ENCODE measurements at regions not wholly inside any gene's neighbourhood (a gene's known extent, or its start where the extent isn't known, plus 50 kb on each side); places are given as distances from the start of the nearest gene placed in this dataset.

DNA sequence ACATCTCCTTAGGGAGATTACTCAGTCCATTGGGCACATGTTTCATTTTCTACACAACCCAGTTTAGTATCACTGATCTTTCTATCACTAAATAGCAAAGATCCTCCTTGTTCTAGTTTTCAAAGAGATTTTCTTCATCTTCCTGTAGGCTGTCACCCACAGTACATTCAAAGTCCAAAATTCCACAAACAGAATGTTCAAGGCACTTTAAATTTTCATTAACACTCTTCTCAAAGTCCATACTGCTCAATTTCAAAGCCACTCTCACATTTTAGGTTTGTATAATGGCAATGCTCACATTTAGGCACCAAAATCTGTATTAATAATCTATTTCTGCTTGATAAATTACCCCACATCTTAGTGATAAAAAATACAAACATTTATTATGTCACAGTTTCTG, 152.8 kb downstream of the FSIP2 start:
- H3K4me3 Mint-ChIP-seq, result no peak overlapping the region
- ATAC-seq (no peak), DNase-seq (no peak)
- no peaks in the 10 kb centered on the region for H3K27me3 Mint-ChIP-seq
- H3K9me3 Mint-ChIP-seq, result peaks cover 0 to 4% (median 0%) of the 10 kb centered on the region in 9 donors
- peaks cover 0 to 6% (median 0%) of the 10 kb centered on the region in 3 donors for H3K36me3 Mint-ChIP-seq
- H3K27ac Mint-ChIP-seq, result no peak overlapping the region
- POLR2A ChIA-PET, result no interaction called here
- no peaks in the 10 kb centered on the region for H3K4me1 Mint-ChIP-seq

DNA sequence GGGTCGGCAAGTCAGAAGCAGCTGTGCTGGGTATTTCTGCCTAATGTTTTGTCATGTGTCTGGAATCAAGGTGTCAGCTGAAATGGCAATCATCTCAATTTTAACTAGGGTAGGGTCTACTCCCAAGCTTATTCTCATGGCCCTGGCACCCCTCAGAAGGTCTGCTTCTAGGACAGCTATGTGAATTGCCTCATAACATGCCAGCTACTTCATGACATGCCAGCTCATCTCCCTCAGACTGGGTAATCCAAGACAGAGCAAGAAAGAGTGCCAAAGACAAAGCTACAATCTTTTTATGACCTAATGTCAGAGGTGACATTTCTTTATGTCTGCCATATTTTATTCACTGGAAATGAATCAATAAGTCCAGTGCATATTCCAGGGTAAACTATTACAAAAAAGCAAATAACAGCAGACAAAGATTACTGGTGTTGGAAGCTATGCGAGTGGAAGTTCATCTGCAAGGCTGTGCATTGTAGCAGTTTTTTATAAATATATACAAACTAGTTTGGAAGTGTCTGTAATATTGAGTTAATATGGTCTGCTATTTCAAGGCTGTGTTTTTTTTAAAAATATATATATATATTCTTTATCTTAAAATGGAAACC, 153.3 kb downstream of the FSIP2 start:
- Mint-ChIP-seq H3K4me3 (no peak overlapping the region), H3K9me3 (peaks cover 0 to 3% (median 0%) of the 10 kb centered on the region in 9 donors), H3K27ac (no peak overlapping the region), H3K4me1 (no peaks in the 10 kb centered on the region), H3K27me3 (no peaks in the 10 kb centered on the region), H3K36me3 (peaks cover 0 to 6% (median 0%) of the 10 kb centered on the region in 3 donors)
- DNase-seq (no peak), ATAC-seq (no peak)
- POLR2A ChIA-PET, result no interaction called here

DNA sequence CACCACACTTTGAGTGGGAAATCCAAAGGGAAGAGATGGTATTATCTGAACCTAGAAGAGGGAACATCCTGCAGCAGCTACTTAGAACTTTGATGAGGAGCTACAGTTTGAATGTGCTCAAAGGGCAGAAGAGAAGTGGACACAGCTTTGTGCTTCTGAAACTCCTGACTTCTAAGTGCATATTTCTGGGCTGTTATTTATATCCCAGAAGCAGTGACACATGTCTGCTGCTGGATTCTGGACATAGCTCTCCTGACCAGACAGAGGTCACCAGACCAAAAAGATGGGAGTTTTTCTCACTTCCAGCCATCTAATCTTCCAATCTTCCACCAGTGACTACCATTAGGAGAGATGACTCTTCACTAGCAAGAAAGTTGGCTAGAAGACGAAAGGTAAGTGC, 153.9 kb downstream of the FSIP2 start:
- H3K27ac Mint-ChIP-seq, result no peak overlapping the region
- no peaks in the 10 kb centered on the region for H3K27me3 Mint-ChIP-seq
- ATAC-seq (no peak), DNase-seq (no peak)
- H3K4me3 Mint-ChIP-seq, result no peak overlapping the region
- H3K36me3 Mint-ChIP-seq, result peaks cover 0 to 6% (median 0%) of the 10 kb centered on the region in 3 donors
- POLR2A ChIA-PET, result no interaction called here
- no peaks in the 10 kb centered on the region for H3K4me1 Mint-ChIP-seq
- H3K9me3 Mint-ChIP-seq, result peaks cover 0 to 2% (median 0%) of the 10 kb centered on the region in 9 donors

DNA sequence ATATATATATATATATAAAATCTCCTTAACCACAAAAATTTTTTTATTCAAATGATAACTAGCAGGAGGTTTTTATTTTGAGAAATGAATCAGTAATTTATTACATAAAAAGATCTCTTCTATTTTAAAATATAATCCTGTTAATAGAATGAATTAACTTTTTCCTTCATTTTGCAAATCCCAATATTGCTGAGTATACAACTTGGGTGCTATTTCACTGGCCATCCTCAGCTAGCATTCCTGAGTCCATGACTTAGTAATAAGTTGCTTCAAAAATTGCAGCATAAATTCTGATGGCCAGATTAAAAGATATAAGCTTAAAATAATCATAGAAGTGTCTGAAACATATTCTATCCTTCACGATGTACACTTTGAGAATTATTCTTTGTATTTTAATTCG, 155.6 kb downstream of the FSIP2 start:
- Mint-ChIP-seq H3K4me1 (no peaks in the 10 kb centered on the region), H3K9me3 (no peaks in the 10 kb centered on the region), H3K36me3 (peaks cover 0 to 6% (median 0%) of the 10 kb centered on the region in 3 donors), H3K27ac (no peak overlapping the region), H3K4me3 (no peak overlapping the region), H3K27me3 (no peaks in the 10 kb centered on the region)
- ATAC-seq (no peak), DNase-seq (no peak)
- POLR2A ChIA-PET, result no interaction called here

DNA sequence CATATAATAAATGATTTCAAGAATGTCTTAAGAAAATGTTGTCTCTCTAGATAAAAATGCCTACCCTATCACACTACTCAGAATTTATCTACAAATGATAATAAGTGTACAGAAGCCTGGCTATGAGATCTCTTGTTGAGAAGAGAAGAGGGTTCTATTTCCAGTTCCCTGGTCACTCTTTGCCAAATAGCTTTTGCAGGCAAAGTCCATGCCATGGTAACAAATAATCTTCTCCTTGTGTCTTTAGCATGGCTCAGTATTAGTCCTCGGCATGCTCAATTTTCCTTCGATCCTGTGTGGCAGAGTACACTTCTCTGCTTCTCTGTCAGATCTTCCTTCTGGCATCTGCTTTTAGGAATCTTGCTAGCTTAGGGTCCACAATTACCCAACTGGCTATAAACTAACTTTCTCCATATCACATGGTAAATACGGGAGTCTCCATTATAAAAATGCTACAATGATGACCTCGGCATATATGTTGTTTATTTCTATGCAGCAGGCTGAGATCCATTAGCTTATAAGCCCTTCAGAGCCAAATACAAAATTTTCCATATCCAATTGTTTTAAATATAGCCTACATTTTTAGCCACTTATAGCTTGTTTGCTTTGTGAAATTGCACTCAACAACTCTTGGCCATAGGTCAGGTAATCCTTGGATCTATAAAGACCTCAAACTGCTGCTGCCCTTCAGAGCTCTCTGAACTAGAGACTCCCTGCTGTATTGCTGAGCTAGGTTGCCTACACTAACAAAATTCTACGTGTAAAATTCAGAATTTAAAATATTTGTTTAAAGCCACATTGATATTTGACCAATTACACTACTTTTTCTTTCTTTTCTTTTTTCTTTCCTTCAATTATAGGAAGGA, 157.5 kb downstream of the FSIP2 start:
- Mint-ChIP-seq H3K27ac (no peak overlapping the region), H3K4me1 (no peaks in the 10 kb centered on the region), H3K27me3 (no peaks in the 10 kb centered on the region), H3K36me3 (peaks cover 0 to 3% (median 0%) of the 10 kb centered on the region in 3 donors), H3K9me3 (no peaks in the 10 kb centered on the region), H3K4me3 (no peak overlapping the region)
- DNase-seq (no peak), ATAC-seq (no peak)
- POLR2A ChIA-PET, result no interaction called here

DNA sequence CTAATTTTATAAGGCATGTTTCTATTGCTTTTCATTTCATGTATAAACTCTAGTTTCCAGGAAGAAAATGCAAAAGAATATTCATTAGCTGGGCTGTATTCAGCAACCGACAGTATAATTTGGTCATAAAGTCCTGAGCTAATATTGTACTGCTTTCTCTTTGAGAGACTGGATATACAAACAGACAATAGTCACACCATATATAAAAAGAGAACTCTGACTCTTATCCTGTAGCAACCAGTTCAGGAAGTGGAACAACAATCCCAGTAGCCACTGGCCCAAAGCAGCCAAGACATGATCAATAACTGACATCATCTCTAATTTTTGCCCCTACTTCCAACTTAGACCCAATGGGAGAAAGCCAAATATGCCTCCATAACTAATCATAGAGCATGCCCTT, 160.8 kb downstream of the FSIP2 start:
- Mint-ChIP-seq H3K4me1 (no peaks in the 10 kb centered on the region), H3K36me3 (no peaks in the 10 kb centered on the region), H3K27me3 (no peaks in the 10 kb centered on the region), H3K4me3 (no peak overlapping the region), H3K27ac (no peak overlapping the region), H3K9me3 (no peaks in the 10 kb centered on the region)
- DNase-seq (no peak), ATAC-seq (no peak)
- POLR2A ChIA-PET, result no interaction called here

DNA sequence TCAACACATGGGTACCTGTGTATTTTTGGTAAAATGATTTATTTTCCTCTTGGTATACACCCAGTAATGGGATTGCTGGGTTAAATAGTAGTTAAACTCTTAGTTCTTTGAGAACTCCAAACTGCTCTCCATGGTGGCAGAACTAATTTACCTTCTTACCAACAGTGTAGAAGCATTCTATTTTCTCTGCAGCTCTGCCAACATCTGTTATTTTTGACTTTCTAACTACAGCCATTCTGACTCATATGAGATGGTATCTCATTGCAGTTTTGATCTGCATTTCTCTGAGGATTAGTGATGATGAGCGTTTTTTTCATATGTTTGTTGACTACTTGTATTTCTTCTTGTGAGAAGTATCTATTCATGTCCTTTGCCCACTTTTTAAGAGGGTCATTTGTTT, 180.6 kb downstream of the FSIP2 start:
- DNase-seq (no peak), ATAC-seq (no peak)
- no peaks in the 10 kb centered on the region for H3K27me3 Mint-ChIP-seq
- POLR2A ChIA-PET, result no interaction called here
- no peak overlapping the region for H3K27ac Mint-ChIP-seq
- no peaks in the 10 kb centered on the region for H3K4me1 Mint-ChIP-seq
- H3K9me3 Mint-ChIP-seq, result peaks cover 0 to 12% (median 1%) of the 10 kb centered on the region in 9 donors
- H3K36me3 Mint-ChIP-seq, result peaks cover 0 to 13% (median 3%) of the 10 kb centered on the region in 3 donors
- H3K4me3 Mint-ChIP-seq, result no peak overlapping the region

DNA sequence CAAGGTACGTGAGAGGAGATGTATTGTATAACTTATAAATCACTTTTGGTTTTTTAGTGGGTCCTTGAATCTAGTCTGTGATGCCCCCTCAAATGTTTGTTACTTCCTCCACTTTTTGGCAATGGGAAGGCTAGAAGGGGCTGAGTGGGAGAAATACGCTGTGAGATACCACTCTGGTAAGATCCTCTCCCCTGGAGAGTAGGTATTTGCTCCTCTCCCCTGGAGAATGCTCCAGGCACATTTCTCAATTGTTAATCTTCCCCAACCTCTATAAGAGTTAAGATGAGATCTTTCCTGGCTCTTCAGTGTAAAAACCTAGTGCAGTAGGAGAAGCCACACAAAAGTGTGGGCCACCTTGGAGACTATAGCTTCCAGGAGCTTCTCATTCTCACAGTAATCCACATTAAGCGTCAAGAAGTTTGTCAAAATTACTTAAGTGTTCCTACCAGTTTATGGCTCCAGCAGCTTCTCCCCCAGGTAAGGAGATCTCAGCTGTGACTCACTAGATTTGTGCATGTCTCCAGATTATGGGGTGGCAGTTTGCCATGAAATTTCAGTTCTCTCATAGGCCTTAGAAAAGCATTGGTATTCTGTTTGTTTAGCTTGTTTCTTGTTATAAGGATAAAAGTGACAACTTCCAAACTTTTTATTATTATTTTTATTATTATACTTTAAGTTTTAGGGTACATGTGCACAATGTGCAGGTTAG, 182.6 kb downstream of the FSIP2 start:
- DNase-seq, result no peak
- no peak for ATAC-seq
- H3K9me3 Mint-ChIP-seq, result peaks cover 0 to 14% (median 1%) of the 10 kb centered on the region in 9 donors
- peaks cover 0 to 13% (median 7%) of the 10 kb centered on the region in 3 donors for H3K36me3 Mint-ChIP-seq
- POLR2A ChIA-PET, result no interaction called here
- no peaks in the 10 kb centered on the region for H3K4me1 Mint-ChIP-seq
- no peak overlapping the region for H3K4me3 Mint-ChIP-seq
- H3K27ac Mint-ChIP-seq, result no peak overlapping the region
- H3K27me3 Mint-ChIP-seq, result no peaks in the 10 kb centered on the region

DNA sequence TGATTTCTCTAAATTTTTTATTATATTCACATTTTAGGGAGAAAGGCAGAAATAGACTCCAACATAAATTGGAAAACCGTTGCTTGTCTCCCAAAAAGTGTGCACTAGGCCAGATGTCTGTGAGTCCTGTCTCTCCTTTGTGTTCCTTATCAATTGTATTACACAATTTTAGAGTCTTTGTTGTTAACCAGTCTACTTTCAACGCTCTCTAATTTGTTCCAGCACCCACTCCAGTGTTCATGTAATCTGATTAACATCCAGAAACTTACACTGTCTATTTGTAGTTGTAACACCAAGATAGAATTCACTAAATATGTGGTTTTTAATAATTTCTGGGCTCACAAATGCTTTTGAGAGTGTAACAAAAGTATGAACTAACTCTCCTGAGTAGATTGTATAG, 195.6 kb downstream of the FSIP2 start:
- H3K4me1 Mint-ChIP-seq, result no peaks in the 10 kb centered on the region
- POLR2A ChIA-PET, result no interaction called here
- no peaks in the 10 kb centered on the region for H3K27me3 Mint-ChIP-seq

DNA sequence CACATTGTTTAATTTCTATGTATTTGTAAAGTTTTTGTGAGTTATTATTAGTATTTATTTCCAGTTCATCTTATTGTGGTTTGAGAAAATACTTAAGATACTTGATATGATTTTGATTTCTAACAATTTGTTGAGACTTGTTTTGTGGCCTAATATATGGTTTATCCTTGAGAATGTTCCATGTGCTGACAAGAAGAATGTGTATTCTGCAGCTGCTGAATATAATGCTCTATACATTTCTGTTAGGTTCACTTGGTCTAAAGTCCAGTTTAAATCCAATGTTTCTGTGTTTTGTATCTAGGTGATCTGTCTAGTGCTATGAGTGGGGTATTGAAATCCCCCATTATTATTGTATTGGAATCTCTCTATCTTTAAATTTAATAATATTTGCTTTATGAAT, 201.3 kb downstream of the FSIP2 start:
- H3K9me3 Mint-ChIP-seq, result peaks cover 15 to 33% (median 23%) of the 10 kb centered on the region in 9 donors
- POLR2A ChIA-PET, result no interaction called here

More for the DNA sequence above, 195.6 kb downstream of the FSIP2 start:
- H3K36me3 Mint-ChIP-seq, result peaks cover 2 to 20% (median 3%) of the 10 kb centered on the region in 3 donors
- DNase-seq (no peak), ATAC-seq (no peak)
- H3K9me3 Mint-ChIP-seq, result peaks cover 0 to 9% (median 0%) of the 10 kb centered on the region in 9 donors
- H3K27ac Mint-ChIP-seq, result no peak overlapping the region
- no peak overlapping the region for H3K4me3 Mint-ChIP-seq

DNA sequence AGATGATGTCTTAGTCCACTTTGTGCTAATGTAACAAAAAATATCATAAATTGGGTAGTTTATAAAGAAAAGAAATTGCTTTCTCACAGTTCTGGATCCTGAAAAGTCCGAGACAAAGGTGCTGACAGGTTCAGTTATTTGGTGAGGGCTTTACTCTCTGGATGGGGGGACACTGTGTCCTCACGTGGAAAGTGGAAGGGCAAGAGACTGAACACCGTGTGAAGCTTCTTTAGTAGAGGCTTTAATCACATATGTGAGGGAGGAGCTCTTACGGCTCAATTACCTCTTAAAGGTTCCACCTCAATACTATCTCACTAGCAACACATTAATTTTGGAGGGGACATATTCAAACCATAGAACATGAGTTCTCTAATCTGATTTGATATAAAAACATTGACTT, 204.3 kb downstream of the FSIP2 start:
- peaks cover 14 to 42% (median 25%) of the 10 kb centered on the region in 9 donors for H3K9me3 Mint-ChIP-seq
- ATAC-seq, result no peak
- no peaks in the 10 kb centered on the region for H3K4me1 Mint-ChIP-seq
- H3K4me3 Mint-ChIP-seq, result no peak overlapping the region
- H3K27ac Mint-ChIP-seq, result no peak overlapping the region
- H3K27me3 Mint-ChIP-seq, result no peaks in the 10 kb centered on the region
- POLR2A ChIA-PET, result no interaction called here
- DNase-seq, result no peak
- H3K36me3 Mint-ChIP-seq, result peaks cover 28 to 70% (median 35%) of the 10 kb centered on the region in 3 donors

More for the DNA sequence above, 201.3 kb downstream of the FSIP2 start:
- ATAC-seq (no peak), DNase-seq (no peak)
- H3K27ac Mint-ChIP-seq, result no peak overlapping the region
- peaks cover 23 to 49% (median 31%) of the 10 kb centered on the region in 3 donors for H3K36me3 Mint-ChIP-seq
- H3K4me1 Mint-ChIP-seq, result no peaks in the 10 kb centered on the region
- H3K4me3 Mint-ChIP-seq, result no peak overlapping the region
- no peaks in the 10 kb centered on the region for H3K27me3 Mint-ChIP-seq

DNA sequence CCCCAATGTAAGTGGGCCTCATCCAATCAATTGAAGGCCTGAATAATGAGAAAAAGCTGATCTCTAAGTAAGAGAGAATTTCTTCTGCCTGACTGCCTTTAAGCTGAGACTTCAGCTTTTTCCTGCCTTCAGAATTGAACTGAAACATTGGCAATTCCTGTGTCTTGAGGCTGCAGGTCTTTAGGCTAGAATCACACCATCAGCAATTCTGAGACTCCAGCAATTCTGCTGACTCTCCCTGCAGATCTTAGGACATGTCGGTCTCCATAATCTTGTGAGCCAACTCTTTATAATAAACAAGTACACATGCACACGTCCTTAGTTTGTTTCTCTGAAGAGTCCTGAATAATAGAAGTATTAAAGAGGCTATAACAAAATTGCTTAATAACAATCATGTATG, 209.1 kb downstream of the FSIP2 start:
- POLR2A ChIA-PET, result no interaction called here
- ATAC-seq (no peak), DNase-seq (no peak)
- H3K36me3 Mint-ChIP-seq, result peaks cover 28 to 63% (median 30%) of the 10 kb centered on the region in 3 donors
- no peaks in the 10 kb centered on the region for H3K4me1 Mint-ChIP-seq
- H3K27me3 Mint-ChIP-seq, result no peaks in the 10 kb centered on the region
- no peak overlapping the region for H3K4me3 Mint-ChIP-seq
- H3K27ac Mint-ChIP-seq, result no peak overlapping the region
- H3K9me3 Mint-ChIP-seq, result peaks cover 5 to 35% (median 17%) of the 10 kb centered on the region in 9 donors

DNA sequence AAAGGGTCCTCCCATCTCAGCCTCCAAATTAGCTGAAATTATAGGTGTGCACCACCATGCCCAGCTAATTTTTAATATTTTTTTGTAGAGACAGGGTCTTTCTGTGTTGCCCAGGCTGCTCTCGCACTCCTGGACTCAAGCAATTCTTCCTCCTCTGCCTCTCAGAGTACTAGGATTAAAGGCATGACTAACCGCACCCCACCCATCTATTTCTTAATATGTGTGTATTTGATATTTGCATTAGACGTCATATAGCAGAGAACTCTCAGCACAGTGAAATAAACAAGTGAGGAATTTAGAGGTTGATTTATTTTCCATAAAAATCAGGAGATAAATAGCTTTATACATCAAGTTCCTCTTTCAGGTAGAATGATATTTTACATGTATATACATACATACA, 213.5 kb downstream of the FSIP2 start:
- DNase-seq, result no peak
- Mint-ChIP-seq H3K36me3 (peaks cover 9 to 26% (median 9%) of the 10 kb centered on the region in 3 donors), H3K27ac (no peak overlapping the region), H3K4me3 (no peak overlapping the region), H3K27me3 (no peaks in the 10 kb centered on the region), H3K9me3 (peaks cover 0 to 6% (median 0%) of the 10 kb centered on the region in 9 donors), H3K4me1 (no peaks in the 10 kb centered on the region)
- POLR2A ChIA-PET, result no interaction called here
- no peak for ATAC-seq

All from naive thymus-derived CD8-positive, alpha-beta T cell (primary cell).